Mesendoderm (in vitro differentiated cells): ENCODE measurements at regions not wholly inside any gene's neighbourhood (a gene's known extent, or its start where the extent isn't known, plus 50 kb on each side); places are given as distances from the start of the nearest gene placed in this dataset.
A peak's percentile ranks its signal among the peaks of the same experiment; 100 is the strongest.

Source experiments
- DNase-seq: peaks from one replicate; pipeline ENCODE4 v3.0.0; 2013
- H2AK5ac ChIP-seq: 2 replicates; pipeline ENCODE4 v1.6.1; 2013; ENCODE audit warnings: low read length, inconsistent platforms
- H2BK120ac ChIP-seq: 2 replicates; pipeline ENCODE4 v1.6.1; 2013; ENCODE audit warnings: low read depth, mild to moderate bottlenecking, low read length, moderate library complexity, mixed read lengths
- H2BK15ac ChIP-seq: replicated peaks from 2 replicates; pipeline ENCODE4 v1.6.1; 2013; ENCODE audit warnings: low read depth, mild to moderate bottlenecking, moderate library complexity
- H2BK5ac ChIP-seq: 2 replicates; pipeline ENCODE4 v1.6.1; 2013; ENCODE audit warnings: low read length, inconsistent platforms
- H3K18ac ChIP-seq: 2 replicates; pipeline ENCODE4 v1.6.1; 2013; ENCODE audit warnings: mild to moderate bottlenecking, low read length, mixed read lengths
- H3K23ac ChIP-seq: one replicate; pipeline ENCODE4 v1.6.1; 2013; ENCODE audit warnings: low read length
- H3K27ac ChIP-seq: 2 replicates; pipeline ENCODE4 v1.5.1; 2013; ENCODE audit warnings: low read depth, mild to moderate bottlenecking, inconsistent platforms, low read length, moderate library complexity
- H3K27me3 ChIP-seq: 2 replicates; pipeline ENCODE4 v1.6.1; 2013; ENCODE audit warnings: low read length, control low read depth, mild to moderate bottlenecking, inconsistent platforms; ENCODE audit not compliant: insufficient read depth, poor library complexity
- H3K36me3 ChIP-seq: 2 replicates; pipeline ENCODE4 v1.6.1; 2013; ENCODE audit warnings: low read length, inconsistent platforms; ENCODE audit not compliant: control insufficient read depth, insufficient read depth
- H3K4ac ChIP-seq: one replicate; pipeline ENCODE4 v1.6.1; 2013; ENCODE audit warnings: low read depth, mild to moderate bottlenecking, low read length, moderate library complexity
- H3K4me1 ChIP-seq: 2 replicates; pipeline ENCODE4 v1.6.1; 2013; ENCODE audit warnings: low read depth, low read length, inconsistent platforms; ENCODE audit not compliant: control insufficient read depth
- H3K4me2 ChIP-seq: 2 replicates; pipeline ENCODE4 v1.6.1; 2013; ENCODE audit warnings: low read length
- H3K4me3 ChIP-seq: 2 replicates; pipeline ENCODE4 v1.5.1; 2013; ENCODE audit warnings: mild to moderate bottlenecking, low read length
- H3K56ac ChIP-seq: one replicate; pipeline ENCODE4 v1.6.1; 2013; ENCODE audit warnings: low read length
- H3K79me1 ChIP-seq: 2 replicates; pipeline ENCODE4 v1.6.1; 2013; ENCODE audit warnings: low read length, inconsistent platforms
- H3K79me2 ChIP-seq: 2 replicates; pipeline ENCODE4 v1.6.1; 2013; ENCODE audit warnings: mild to moderate bottlenecking, low read length; ENCODE audit not compliant: control insufficient read depth, insufficient read depth
- H3K9ac ChIP-seq: 2 replicates; pipeline ENCODE4 v1.6.1; 2013; ENCODE audit warnings: low read length, inconsistent platforms
- H4K5ac ChIP-seq: one replicate; pipeline ENCODE4 v1.6.1; 2013; ENCODE audit warnings: low read length
- H4K8ac ChIP-seq: one replicate; pipeline ENCODE4 v1.6.1; 2013; ENCODE audit warnings: low read depth, mild to moderate bottlenecking, control low read depth, low read length, moderate library complexity
- WGBS: extraction: QIAGEN DNeasy Blood & Tissue Kit; methylation state at CpG from one replicate; pipeline ENCODE4 v1.1.7; 2013; ENCODE audit warnings: low lambda C conversion rate, missing lambda C conversion rate; ENCODE audit not compliant: insufficient coverage; ENCODE audit errors: extremely low coverage; 5-methylcytosine and 5-hydroxymethylcytosine counted together

GRCh38 chr11:30735946-30736345, 149.8 kb upstream of the MPPED2 start:
- no peak overlapping the region for H4K8ac ChIP-seq
- H4K5ac ChIP-seq, result no peak overlapping the region
- no peak overlapping the region for H3K18ac ChIP-seq
- H3K79me2 ChIP-seq, result no peaks in the 10 kb centered on the region
- H3K4me1 ChIP-seq, result no peaks in the 10 kb centered on the region
- H3K4ac ChIP-seq, result no peak overlapping the region
- peak; percentile 15 for DNase-seq
- H3K9ac ChIP-seq, result no peak overlapping the region
- H2BK5ac ChIP-seq, result no peak overlapping the region
- no peak overlapping the region for H3K23ac ChIP-seq
- H2BK120ac ChIP-seq, result no peak overlapping the region
- H3K4me2 ChIP-seq, result no peak overlapping the region
- H3K79me1 ChIP-seq, result no peaks in the 10 kb centered on the region
- no peak overlapping the region for H3K27ac ChIP-seq
- no peak overlapping the region for H2BK15ac ChIP-seq
- H3K27me3 ChIP-seq, result no peaks in the 10 kb centered on the region
- H2AK5ac ChIP-seq, result no peak overlapping the region
- H3K56ac ChIP-seq, result no peak overlapping the region
- no peak overlapping the region for H3K4me3 ChIP-seq
- H3K36me3 ChIP-seq, result no peaks in the 10 kb centered on the region

GRCh38 chr11:30733748-30734147, 147.6 kb upstream of the MPPED2 start:
- Histone ChIP-seq H3K4ac (no peak overlapping the region), H3K27me3 (no peaks in the 10 kb centered on the region), H3K4me3 (no peak overlapping the region), H3K4me1 (no peaks in the 10 kb centered on the region), H3K9ac (no peak overlapping the region), H2AK5ac (no peak overlapping the region), H3K79me1 (no peaks in the 10 kb centered on the region), H3K18ac (no peak overlapping the region), H3K79me2 (no peaks in the 10 kb centered on the region), H2BK15ac (no peak overlapping the region), H3K56ac (no peak overlapping the region), H3K23ac (no peak overlapping the region), H4K8ac (no peak overlapping the region), H3K27ac (no peak overlapping the region), H4K5ac (no peak overlapping the region), H3K4me2 (no peak overlapping the region), H2BK120ac (no peak overlapping the region), H2BK5ac (no peak overlapping the region), H3K36me3 (no peaks in the 10 kb centered on the region)
- no peak for DNase-seq
- no CpG with 5 or more reads among the region's 1 CpG for WGBS

- Histone ChIP-seq H4K5ac (no peak overlapping the region), H2BK5ac (no peak overlapping the region), H2BK15ac (no peak overlapping the region), H3K18ac (no peak overlapping the region), H2AK5ac (no peak overlapping the region), H3K4ac (no peak overlapping the region), H3K27ac (no peak overlapping the region), H2BK120ac (no peak overlapping the region), H3K23ac (no peak overlapping the region), H3K4me1 (no peaks in the 10 kb centered on the region), H3K4me3 (no peak overlapping the region), H4K8ac (no peak overlapping the region), H3K56ac (no peak overlapping the region), H3K79me2 (no peaks in the 10 kb centered on the region), H3K9ac (no peak overlapping the region), H3K79me1 (no peaks in the 10 kb centered on the region), H3K36me3 (no peaks in the 10 kb centered on the region), H3K4me2 (no peak overlapping the region), H3K27me3 (no peaks in the 10 kb centered on the region)
- WGBS, result no CpG with 5 or more reads among the region's 1 CpG
- no peak for DNase-seq
Observed at GRCh38 chr11:30730011-30730410, 143.9 kb upstream of the MPPED2 start.

GRCh38 chr11:30729187-30729713, 143.1 kb upstream of the MPPED2 start:
- no peak overlapping the region for H2BK15ac ChIP-seq
- no peak overlapping the region for H3K18ac ChIP-seq
- no peak overlapping the region for H4K8ac ChIP-seq
- DNase-seq, result no peak
- no peak overlapping the region for H3K4me3 ChIP-seq
- no peak overlapping the region for H2BK5ac ChIP-seq
- no peak overlapping the region for H2BK120ac ChIP-seq
- H3K79me1 ChIP-seq, result no peaks in the 10 kb centered on the region
- no peaks in the 10 kb centered on the region for H3K36me3 ChIP-seq
- H3K4me2 ChIP-seq, result no peak overlapping the region
- no peak overlapping the region for H3K4ac ChIP-seq
- no peak overlapping the region for H4K5ac ChIP-seq
- no peaks in the 10 kb centered on the region for H3K4me1 ChIP-seq
- H3K79me2 ChIP-seq, result no peaks in the 10 kb centered on the region
- H3K27ac ChIP-seq, result no peak overlapping the region
- H2AK5ac ChIP-seq, result no peak overlapping the region
- no CpG with 5 or more reads among the region's 1 CpG for WGBS
- no peak overlapping the region for H3K9ac ChIP-seq
- H3K27me3 ChIP-seq, result no peaks in the 10 kb centered on the region
- H3K23ac ChIP-seq, result no peak overlapping the region
- H3K56ac ChIP-seq, result no peak overlapping the region

GRCh38 chr11:30725645-30726195, 139.6 kb upstream of the MPPED2 start:
- Histone ChIP-seq H3K4ac (no peak overlapping the region), H2BK5ac (no peak overlapping the region), H3K79me1 (no peaks in the 10 kb centered on the region), H3K27me3 (no peaks in the 10 kb centered on the region), H4K5ac (no peak overlapping the region), H3K56ac (no peak overlapping the region), H3K4me3 (no peak overlapping the region), H4K8ac (no peak overlapping the region), H3K4me1 (no peaks in the 10 kb centered on the region), H2BK120ac (no peak overlapping the region), H3K79me2 (no peaks in the 10 kb centered on the region), H3K27ac (no peak overlapping the region), H2BK15ac (no peak overlapping the region), H3K23ac (no peak overlapping the region), H3K18ac (no peak overlapping the region), H3K36me3 (no peaks in the 10 kb centered on the region), H3K4me2 (no peak overlapping the region), H3K9ac (no peak overlapping the region), H2AK5ac (no peak overlapping the region)
- no CpG with 5 or more reads among the region's 2 CpGs for WGBS
- DNase-seq, result no peak

- Histone ChIP-seq H2BK15ac (no peak overlapping the region), H2BK120ac (no peak overlapping the region), H4K5ac (no peak overlapping the region), H3K36me3 (no peaks in the 10 kb centered on the region), H3K4me1 (no peaks in the 10 kb centered on the region), H3K79me2 (no peaks in the 10 kb centered on the region), H3K27ac (no peak overlapping the region), H2BK5ac (no peak overlapping the region), H3K9ac (no peak overlapping the region), H2AK5ac (no peak overlapping the region), H3K79me1 (no peaks in the 10 kb centered on the region), H4K8ac (no peak overlapping the region), H3K23ac (no peak overlapping the region), H3K4me3 (no peak overlapping the region), H3K27me3 (no peaks in the 10 kb centered on the region), H3K56ac (no peak overlapping the region), H3K4ac (no peak overlapping the region), H3K4me2 (no peak overlapping the region), H3K18ac (no peak overlapping the region)
- no peak for DNase-seq
Observed at GRCh38 chr11:30724274-30724673, 138.1 kb upstream of the MPPED2 start.
